HG03039 (cell line): ENCODE measurements at regions not wholly inside any gene's neighbourhood (a gene's known extent, or its start where the extent isn't known, plus 50 kb on each side); places are given as distances from the start of the nearest gene placed in this dataset.

Experiments
- ATAC-seq: cut with Tn5 transposase; IDR thresholded peaks from one replicate; pipeline ENCODE4 v1.9.1; 2021; ENCODE audit warnings: mild to moderate bottlenecking, moderate library complexity; ENCODE audit not compliant: unreplicated experiment

GRCh38 chr12:98244136-98244535 lies 271.3 kb upstream of the TMPO start:
- no peak for ATAC-seq

GRCh38 chr12:98253207-98254037 lies 262.0 kb upstream of the TMPO start:
- ATAC-seq = no peak

GRCh38 chr12:98256830-98257229 lies 258.6 kb upstream of the TMPO start:
- ATAC-seq = no peak

GRCh38 chr12:98259693-98260092 lies 255.7 kb upstream of the TMPO start:
- ATAC-seq = no peak

GRCh38 chr12:98260276-98260675 lies 255.1 kb upstream of the TMPO start:
- no peak for ATAC-seq

GRCh38 chr12:98262902-98263301 lies 252.5 kb upstream of the TMPO start:
- no peak for ATAC-seq

- ATAC-seq = peak; percentile 97
These were observed 240.8 kb upstream of the TMPO start for GRCh38 chr12:98274430-98275130.

GRCh38 chr12:98275131-98275475 lies 240.3 kb upstream of the TMPO start:
- peak; percentile 34 for ATAC-seq

GRCh38 chr12:98280152-98280551 lies 235.2 kb upstream of the TMPO start:
- ATAC-seq = no peak

GRCh38 chr12:98280621-98281020 lies 234.8 kb upstream of the TMPO start:
- no peak for ATAC-seq

GRCh38 chr12:98291828-98292227 lies 223.6 kb upstream of the TMPO start:
- no peak for ATAC-seq

GRCh38 chr12:98294051-98294805 lies 221.2 kb upstream of the TMPO start:
- no peak for ATAC-seq

- ATAC-seq = no peak
These were observed 219.7 kb upstream of the TMPO start for GRCh38 chr12:98295681-98296080.

GRCh38 chr12:98296462-98297079 lies 218.8 kb upstream of the TMPO start:
- no peak for ATAC-seq

GRCh38 chr12:98297538-98297937 lies 217.9 kb upstream of the TMPO start:
- ATAC-seq = no peak

GRCh38 chr12:98308141-98308540 lies 207.2 kb upstream of the TMPO start:
- ATAC-seq = no peak

GRCh38 chr12:98317939-98318899 lies 197.2 kb upstream of the TMPO start:
- no peak for ATAC-seq

- ATAC-seq = no peak
These were observed 195.5 kb upstream of the TMPO start for GRCh38 chr12:98319716-98320425.

- ATAC-seq = no peak
These were observed 190.4 kb upstream of the TMPO start for GRCh38 chr12:98325003-98325402.
